Thymus (tissue), 11 donors: ENCODE measurements at regions not wholly inside any gene's neighbourhood (a gene's known extent, or its start where the extent isn't known, plus 50 kb on each side); places are given as distances from the start of the nearest gene placed in this dataset.
"Not testable (repeated sequence)": the region's sequence is repeated elsewhere in the genome, so short reads cannot be mapped to it uniquely, and the experiment has no call there.

ENCODE experiments used
- DNase-seq, 9 donors: peaks; one replicate each; pipeline ENCODE4 v3.0.0-alpha.2; 2013; ENCODE audit warnings: low spot score in 9 of 9, low read depth in 6 of 9, missing footprints in 1 of 9
- H3K27ac ChIP-seq, 2 donors: one replicate each; pipeline ENCODE4 v1.5.1; 2013; ENCODE audit warnings: control low read depth in 1 of 2, low read depth in 1 of 2, low read length in 1 of 2, mild to moderate bottlenecking in 1 of 2, moderate library complexity in 1 of 2
- H3K27me3 ChIP-seq, 2 donors: one replicate each; pipeline ENCODE4 v1.5.1; 2013; ENCODE audit warnings: low read length in 1 of 2; ENCODE audit not compliant: control insufficient read depth in 2 of 2, insufficient read depth in 1 of 2
- H3K36me3 ChIP-seq, 2 donors: one replicate each; pipeline ENCODE4 v1.5.1; 2013; ENCODE audit warnings: low read length in 1 of 2, mild to moderate bottlenecking in 1 of 2, moderate library complexity in 1 of 2; ENCODE audit not compliant: control insufficient read depth in 2 of 2, insufficient read depth in 2 of 2
- H3K4me1 ChIP-seq, 2 donors: one replicate each; pipeline ENCODE4 v1.5.1; 2013; ENCODE audit warnings: low read length in 2 of 2; ENCODE audit not compliant: control insufficient read depth in 2 of 2, insufficient read depth in 2 of 2
- H3K4me3 ChIP-seq, 2 donors: one replicate each; pipeline ENCODE4 v1.5.1; 2013; ENCODE audit warnings: low read length in 2 of 2, control low read depth in 1 of 2, mild to moderate bottlenecking in 1 of 2
- H3K9me3 ChIP-seq, 2 donors: one replicate each; pipeline ENCODE4 v1.5.1; 2013; ENCODE audit warnings: low read length in 1 of 2, mild to moderate bottlenecking in 1 of 2; ENCODE audit not compliant: control insufficient read depth in 2 of 2, insufficient read depth in 1 of 2
- WGBS: extraction: QIAGEN DNeasy Blood & Tissue Kit; methylation state at CpG from one replicate; pipeline ENCODE4 v1.1.7; 2013; 5-methylcytosine and 5-hydroxymethylcytosine counted together
- donor health status: healthy.

- H3K27me3 ChIP-seq: no peaks in the 10 kb centered on the region
- H3K4me3 ChIP-seq: no peak overlapping the region
Measured at GRCh38 chr2:163155279-163155883, 316.8 kb upstream of the KCNH7 start.

GRCh38 chr2:163142618-163143017 is 304.1 kb upstream of the KCNH7 start:
- Histone ChIP-seq H3K4me1 (no peaks in the 10 kb centered on the region), H3K4me3 (no peak overlapping the region), H3K36me3 (no peaks in the 10 kb centered on the region), H3K27me3 (no peaks in the 10 kb centered on the region), H3K27ac (no peak overlapping the region), H3K9me3 (no peaks in the 10 kb centered on the region)
- DNase-seq: no peak
- 97% methylated on average over 2 of the region's 2 CpGs for WGBS

More at GRCh38 chr2:163155279-163155883, 316.8 kb upstream of the KCNH7 start:
- peak in 3 of 9 donors; percentile 2 to 22 (median 6) for DNase-seq
- 41% methylated on average over 3 of the region's 3 CpGs for WGBS
- Histone ChIP-seq H3K4me1 (no peaks in the 10 kb centered on the region), H3K9me3 (no peaks in the 10 kb centered on the region), H3K36me3 (no peaks in the 10 kb centered on the region), H3K27ac (no peak overlapping the region)

- Histone ChIP-seq H3K27ac (no peak overlapping the region), H3K9me3 (no peaks in the 10 kb centered on the region), H3K4me3 (no peak overlapping the region), H3K4me1 (no peaks in the 10 kb centered on the region), H3K27me3 (no peaks in the 10 kb centered on the region), H3K36me3 (no peaks in the 10 kb centered on the region)
- 91% methylated on average over 2 of the region's 2 CpGs for WGBS
- no peak for DNase-seq
Measured at GRCh38 chr2:163138947-163139346, 300.4 kb upstream of the KCNH7 start.

- Histone ChIP-seq H3K4me3 (no peak overlapping the region), H3K4me1 (no peaks in the 10 kb centered on the region), H3K36me3 (no peaks in the 10 kb centered on the region), H3K9me3 (no peaks in the 10 kb centered on the region), H3K27me3 (no peaks in the 10 kb centered on the region), H3K27ac (no peak overlapping the region)
- no peak for DNase-seq
- 70% methylated on average over 1 of the region's 1 CpG for WGBS
Measured at GRCh38 chr2:163135256-163135655, 296.7 kb upstream of the KCNH7 start.

GRCh38 chr2:163133602-163134001 is 295.0 kb upstream of the KCNH7 start:
- no peaks in the 10 kb centered on the region for H3K36me3 ChIP-seq
- no peaks in the 10 kb centered on the region for H3K9me3 ChIP-seq
- H3K27me3 ChIP-seq: no peaks in the 10 kb centered on the region
- H3K27ac ChIP-seq: no peak overlapping the region
- no peak overlapping the region for H3K4me3 ChIP-seq
- no peak for DNase-seq
- H3K4me1 ChIP-seq: no peaks in the 10 kb centered on the region

- H3K9me3 ChIP-seq: no peaks in the 10 kb centered on the region
- DNase-seq: no peak
- H3K27ac ChIP-seq: no peak overlapping the region
- no peaks in the 10 kb centered on the region for H3K4me1 ChIP-seq
- 6% methylated on average over 3 of the region's 3 CpGs for WGBS
- H3K36me3 ChIP-seq: no peaks in the 10 kb centered on the region
- H3K4me3 ChIP-seq: no peak overlapping the region
- no peaks in the 10 kb centered on the region for H3K27me3 ChIP-seq
Measured at GRCh38 chr2:163132850-163133249, 294.3 kb upstream of the KCNH7 start.

GRCh38 chr2:163132207-163132606 is 293.6 kb upstream of the KCNH7 start:
- H3K4me3 ChIP-seq: not testable (repeated sequence)
- WGBS: 92% methylated on average over 2 of the region's 2 CpGs

GRCh38 chr2:163123526-163123925 is 285.0 kb upstream of the KCNH7 start:
- Histone ChIP-seq H3K9me3 (no peaks in the 10 kb centered on the region), H3K4me1 (no peaks in the 10 kb centered on the region), H3K27me3 (no peaks in the 10 kb centered on the region), H3K4me3 (no peak overlapping the region), H3K27ac (no peak overlapping the region), H3K36me3 (no peaks in the 10 kb centered on the region)
- no peak for DNase-seq
- WGBS: 82% methylated on average over 1 of the region's 1 CpG

More at GRCh38 chr2:163132207-163132606, 293.6 kb upstream of the KCNH7 start:
- H3K9me3 ChIP-seq, H3K36me3 ChIP-seq, H3K27me3 ChIP-seq, H3K27ac ChIP-seq, DNase-seq, H3K4me1 ChIP-seq: not testable (repeated sequence)

- Histone ChIP-seq H3K36me3 (no peaks in the 10 kb centered on the region), H3K27me3 (no peaks in the 10 kb centered on the region), H3K4me3 (no peak overlapping the region), H3K4me1 (no peaks in the 10 kb centered on the region), H3K9me3 (no peaks in the 10 kb centered on the region), H3K27ac (no peak overlapping the region)
- DNase-seq: no peak
Measured at GRCh38 chr2:163122257-163122656, 283.7 kb upstream of the KCNH7 start.

- H3K36me3 ChIP-seq: no peaks in the 10 kb centered on the region
- H3K27ac ChIP-seq: no peak overlapping the region
- H3K4me1 ChIP-seq: no peaks in the 10 kb centered on the region
- no peaks in the 10 kb centered on the region for H3K27me3 ChIP-seq
- DNase-seq: no peak
- H3K9me3 ChIP-seq: no peaks in the 10 kb centered on the region
- H3K4me3 ChIP-seq: no peak overlapping the region
- 59% methylated on average over 5 of the region's 5 CpGs for WGBS
Measured at GRCh38 chr2:163121483-163121882, 282.9 kb upstream of the KCNH7 start.
